H1 (cell line): ENCODE measurements at regions not wholly inside any gene's neighbourhood (a gene's known extent, or its start where the extent isn't known, plus 50 kb on each side); places are given as distances from the start of the nearest gene placed in this dataset.

Experiments used
- CTCF ChIA-PET: fragments of 300-600 bp; sonication (Branson Sonifier 250); formaldehyde crosslinking; loops from one replicate; lab custom pipeline; 2021; ENCODE audit not compliant: partially characterized antibody; lab: Charles Lee
- POLR2A ChIA-PET: fragments of 300-600 bp; sonication (Branson Sonifier 250); formaldehyde crosslinking; loops from one replicate; lab custom pipeline; 2021; ENCODE audit warnings: inconsistent platforms; ENCODE audit not compliant: partially characterized antibody; lab: Charles Lee
- DNase-seq, 2 experiments: peaks; one replicate each; pipeline versions ENCODE4 v3.0.0 to v3.0.0-alpha.2; 2010 to 2022; ENCODE audit warnings: low spot score in 2 of 2, low read depth in 1 of 2, mixed read lengths in 1 of 2
- FAIRE-seq: peaks from 2 replicates; lab custom pipeline; 2011; peaks lifted over from hg19 to GRCh38; lab: Jason Lieb, UNC
- H2AFZ ChIP-seq: 2 replicates; pipeline ENCODE4 v1.8.1; 2012; ENCODE audit warnings: low read length, inconsistent platforms
- H2AK5ac ChIP-seq: 2 replicates; pipeline ENCODE4 v1.6.1; 2013; ENCODE audit warnings: low read depth, low read length
- H2BK120ac ChIP-seq: replicated peaks from 2 replicates; pipeline ENCODE3; 2013; ENCODE audit warnings: low read depth, low read length, inconsistent platforms
- H2BK12ac ChIP-seq: 2 replicates; pipeline ENCODE4 v1.6.1; 2013; ENCODE audit warnings: low read depth, low read length
- H2BK15ac ChIP-seq: 2 replicates; pipeline ENCODE4 v1.6.1; 2013; ENCODE audit warnings: low read length
- H2BK20ac ChIP-seq: 2 replicates; pipeline ENCODE4 v1.6.1; 2013; ENCODE audit warnings: low read length
- H2BK5ac ChIP-seq: 2 replicates; pipeline ENCODE4 v1.6.1; 2013; ENCODE audit warnings: low read depth, low read length
- H3K14ac ChIP-seq: 2 replicates; pipeline ENCODE4 v1.6.1; 2013; ENCODE audit warnings: inconsistent platforms; ENCODE audit not compliant: insufficient read length
- H3K18ac ChIP-seq: 2 replicates; pipeline ENCODE4 v1.6.1; 2013; ENCODE audit warnings: low read length; ENCODE audit errors: extremely low read depth
- H3K23ac ChIP-seq: 2 replicates; pipeline ENCODE4 v1.6.1; 2013; ENCODE audit warnings: inconsistent platforms; ENCODE audit not compliant: insufficient read length
- H3K23me2 ChIP-seq: 2 replicates; pipeline ENCODE4 v1.6.1; 2013; ENCODE audit warnings: low read depth, low read length
- H3K27ac ChIP-seq: 2 replicates; pipeline ENCODE4 v1.6.1; 2011; ENCODE audit warnings: low read depth, low read length, inconsistent platforms
- H3K27me3 ChIP-seq, 4 experiments: replicated peaks in 1 of 4; 1 replicate in 1 of 4; 2 replicates in 3 of 4; pipeline versions ENCODE4 v1.6.1 to v1.8.1; 2011 to 2013; ENCODE audit warnings: low read length in 3 of 4, mild to moderate bottlenecking in 3 of 4, inconsistent platforms in 2 of 4, mixed read lengths in 2 of 4, moderate library complexity in 1 of 4; ENCODE audit not compliant: control insufficient read depth in 3 of 4, insufficient read depth in 3 of 4; ENCODE audit errors: extremely low read depth in 1 of 4
- H3K36me3 ChIP-seq, 4 experiments: 2 replicates each; pipeline versions ENCODE4 v1.6.1 to v1.8.1; 2011 to 2013; ENCODE audit warnings: mild to moderate bottlenecking in 4 of 4, low read length in 3 of 4, moderate library complexity in 2 of 4, control low read depth in 1 of 4, inconsistent platforms in 1 of 4; ENCODE audit not compliant: insufficient read depth in 4 of 4, control insufficient read depth in 2 of 4
- H3K4ac ChIP-seq: replicated peaks from 2 replicates; pipeline ENCODE3; 2013; ENCODE audit warnings: low read length, low read depth, mixed read lengths, inconsistent platforms; ENCODE audit not compliant: insufficient read length
- H3K4me1 ChIP-seq, 4 experiments: replicated peaks in 1 of 4; 1 replicate in 1 of 4; 2 replicates in 3 of 4; pipeline versions ENCODE4 v1.6.1 to v1.8.1; 2011 to 2013; ENCODE audit warnings: low read length in 3 of 4, inconsistent platforms in 2 of 4, mixed read lengths in 1 of 4; ENCODE audit not compliant: insufficient read depth in 4 of 4, control insufficient read depth in 3 of 4
- H3K4me2 ChIP-seq, 2 experiments: 2 replicates each; pipeline versions ENCODE4 v1.6.1 to v1.8.1; 2011 to 2013; ENCODE audit warnings: low read depth in 2 of 2, low read length in 2 of 2, control low read depth in 1 of 2, inconsistent platforms in 1 of 2, mild to moderate bottlenecking in 1 of 2; ENCODE audit not compliant: insufficient read depth in 1 of 2
- H3K4me3 ChIP-seq, 4 experiments: fragments of 200-600, 300-600 bp in 1 of 4; sonication (generic), shearing (Covaris generic), sonication (Bioruptor Twin) in 1 of 4; 2 replicates each; pipeline versions ENCODE4 v1.5.1 to v1.8.1; 2011 to 2016; ENCODE audit warnings: low read length in 4 of 4, low read depth in 3 of 4, control low read depth in 2 of 4, inconsistent platforms in 2 of 4, mild to moderate bottlenecking in 2 of 4, mixed read lengths in 1 of 4, moderate library complexity in 1 of 4; ENCODE audit not compliant: insufficient read depth in 2 of 4; ENCODE audit errors: extremely low read depth in 1 of 4
- H3K56ac ChIP-seq: replicated peaks from 2 replicates; pipeline ENCODE3; 2013; ENCODE audit warnings: low read depth, mild to moderate bottlenecking, mixed read lengths, low read length, inconsistent platforms; ENCODE audit not compliant: insufficient read length
- H3K79me1 ChIP-seq: 2 replicates; pipeline ENCODE4 v1.6.1; 2013; ENCODE audit warnings: low read depth, low read length, control low read depth
- H3K79me2 ChIP-seq, 2 experiments: 2 replicates each; pipeline versions ENCODE4 v1.6.1 to v1.8.1; 2012 to 2013; ENCODE audit warnings: low read length in 2 of 2, mild to moderate bottlenecking in 2 of 2, inconsistent platforms in 1 of 2; ENCODE audit not compliant: insufficient read depth in 2 of 2, control insufficient read depth in 1 of 2
- H3K9ac ChIP-seq, 4 experiments: replicated peaks in 1 of 4; 1 replicate in 1 of 4; 2 replicates in 3 of 4; pipeline versions ENCODE4 v1.6.1 to v1.8.1; 2011 to 2013; ENCODE audit warnings: low read depth in 3 of 4, low read length in 3 of 4, control low read depth in 2 of 4, mild to moderate bottlenecking in 2 of 4, moderate library complexity in 2 of 4, inconsistent platforms in 1 of 4; ENCODE audit errors: extremely low read depth in 1 of 4
- H3K9me3 ChIP-seq, 2 experiments: 2 replicates each; pipeline versions ENCODE4 v1.6.1 to v1.8.1; 2012 to 2013; ENCODE audit warnings: mild to moderate bottlenecking in 2 of 2, moderate library complexity in 2 of 2, control low read depth in 1 of 2, inconsistent platforms in 1 of 2, low read depth in 1 of 2, low read length in 1 of 2, mixed read lengths in 1 of 2; ENCODE audit not compliant: insufficient read depth in 2 of 2
- H4K20me1 ChIP-seq, 2 experiments: replicated peaks in 1 of 2; 2 replicates each; pipeline versions ENCODE3 to v1.8.1; 2011 to 2013; ENCODE audit warnings: inconsistent platforms in 2 of 2, low read length in 2 of 2, mild to moderate bottlenecking in 1 of 2; ENCODE audit not compliant: insufficient read depth in 2 of 2, control insufficient read depth in 1 of 2
- H4K5ac ChIP-seq: 2 replicates; pipeline ENCODE4 v1.6.1; 2013; ENCODE audit warnings: low read length, low read depth, mixed read lengths, inconsistent platforms; ENCODE audit not compliant: insufficient read length
- H4K8ac ChIP-seq: 2 replicates; pipeline ENCODE4 v1.8.0; 2013; ENCODE audit warnings: mild to moderate bottlenecking, moderate library complexity, low read length, inconsistent platforms; ENCODE audit not compliant: insufficient read depth; ENCODE audit errors: extremely low read depth
- H4K91ac ChIP-seq: replicated peaks from 2 replicates; pipeline ENCODE3; 2013; ENCODE audit warnings: low read length, mixed read lengths, inconsistent platforms; ENCODE audit not compliant: insufficient read length
- WGBS, 2 experiments: shearing (Covaris generic) in 1 of 2; methylation state at CpG; one replicate each; pipeline versions ENCODE4 v1.1.6 to v1.1.7; 2013 to 2015; ENCODE audit warnings: low lambda C conversion rate in 2 of 2, mixed read lengths in 2 of 2, inconsistent platforms in 1 of 2, low coverage in 1 of 2, missing lambda C conversion rate in 1 of 2; ENCODE audit not compliant: insufficient replicate concordance in 2 of 2, insufficient coverage in 1 of 2, insufficient read length in 1 of 2; ENCODE audit errors: extremely low coverage in 1 of 2, missing lambda C conversion rate in 1 of 2; 5-methylcytosine and 5-hydroxymethylcytosine counted together

- Histone ChIP-seq H3K18ac (peak overlapping the region; percentile 85; the same call in 1 of the 2 replicates), H3K79me2 (no peaks in the 10 kb centered on the region), H3K27me3 (no peaks in the 10 kb centered on the region), H2BK5ac (peak overlapping the region; percentile 86; the same call in 1 of the 2 replicates), H3K9ac (no peak overlapping the region), H4K5ac (no peak overlapping the region), H4K91ac (peak overlapping the region; percentile 54), H3K9me3 (peaks cover 4 to 8% of the 10 kb centered on the region in 2 experiments; a peak in 2 of 4 replicates), H3K23me2 (no peaks in the 10 kb centered on the region; the same call in 1 of the 2 replicates), H3K4ac (no peak overlapping the region), H3K4me2 (no peak overlapping the region), H3K56ac (no peak overlapping the region), H3K23ac (no peak overlapping the region), H3K79me1 (no peaks in the 10 kb centered on the region), H3K14ac (no peak overlapping the region), H2BK20ac (peak overlapping the region; percentile 83), H2BK12ac (peak overlapping the region; percentile 97), H2BK15ac (peak overlapping the region; percentile 50), H3K4me3 (no peak overlapping the region), H2AFZ (peak overlapping the region; percentile 77; the same call in 1 of the 2 replicates), H3K27ac (no peak overlapping the region), H4K8ac (no peak overlapping the region), H4K20me1 (no peaks in the 10 kb centered on the region), H2BK120ac (peak overlapping the region; percentile 31), H3K4me1 (peaks cover 5 to 20% (median 20%) of the 10 kb centered on the region in 4 experiments; a peak in 6 of 7 replicates), H2AK5ac (peak overlapping the region; percentile 75; the same call in 1 of the 2 replicates), H3K36me3 (no peaks in the 10 kb centered on the region)
- CTCF ChIA-PET = interaction anchor here (0.9 to 1.4 kb wide), 7 partner anchors 20 to 525 kb away, joined by 3 to 5 read pairs (median 4); no protein-coding TSS in a partner anchor
- no peak for FAIRE-seq
- POLR2A ChIA-PET = interaction anchor here (1.4 kb wide), 1 partner anchor 11 kb away, joined by 3 read pairs; no protein-coding TSS in a partner anchor
- DNase-seq = no peak
- WGBS, 2 experiments = 82 to 100% methylated on average over 1 to 21 of the region's 21 CpGs
Observed at GRCh38 chr7:3196629-3197400, 104.2 kb upstream of the SDK1 start.
